ENCODE measurements at regions not wholly inside any gene's neighbourhood (a gene's known extent, or its start where the extent isn't known, plus 50 kb on each side); places are given as distances from the start of the nearest gene placed in this dataset.
A peak's percentile ranks its signal among the peaks of the same experiment; 100 is the strongest.

DNA sequence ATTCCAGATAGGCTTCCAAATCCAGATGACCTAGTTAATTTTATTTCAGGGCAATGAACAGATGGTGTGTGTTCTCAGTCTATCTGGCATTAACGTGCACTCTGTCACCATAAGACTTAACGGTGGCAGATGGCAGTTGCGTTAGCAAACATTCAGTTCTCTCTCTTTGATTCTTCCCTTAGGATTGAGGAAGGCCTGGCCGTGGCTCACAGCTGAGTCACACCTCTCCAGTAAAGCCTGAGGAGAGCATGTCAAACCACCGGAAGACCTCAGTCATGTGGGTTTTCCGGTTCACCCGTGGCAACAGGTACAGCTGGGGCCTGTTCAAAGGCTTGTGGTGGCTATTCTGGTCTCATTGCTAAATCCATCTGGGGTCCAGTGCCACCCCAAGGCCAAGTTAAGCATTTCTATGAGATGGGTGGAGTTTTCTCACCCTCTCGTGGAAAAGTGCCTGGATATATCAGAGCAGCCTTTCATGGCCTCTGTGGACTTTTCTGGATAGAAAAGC lies 545.1 kb upstream of the ATP2B1 start:
- no peaks in the 10 kb centered on the region for H3K36me3 ChIP-seq
- TF ChIP-seq, protein P1, sequence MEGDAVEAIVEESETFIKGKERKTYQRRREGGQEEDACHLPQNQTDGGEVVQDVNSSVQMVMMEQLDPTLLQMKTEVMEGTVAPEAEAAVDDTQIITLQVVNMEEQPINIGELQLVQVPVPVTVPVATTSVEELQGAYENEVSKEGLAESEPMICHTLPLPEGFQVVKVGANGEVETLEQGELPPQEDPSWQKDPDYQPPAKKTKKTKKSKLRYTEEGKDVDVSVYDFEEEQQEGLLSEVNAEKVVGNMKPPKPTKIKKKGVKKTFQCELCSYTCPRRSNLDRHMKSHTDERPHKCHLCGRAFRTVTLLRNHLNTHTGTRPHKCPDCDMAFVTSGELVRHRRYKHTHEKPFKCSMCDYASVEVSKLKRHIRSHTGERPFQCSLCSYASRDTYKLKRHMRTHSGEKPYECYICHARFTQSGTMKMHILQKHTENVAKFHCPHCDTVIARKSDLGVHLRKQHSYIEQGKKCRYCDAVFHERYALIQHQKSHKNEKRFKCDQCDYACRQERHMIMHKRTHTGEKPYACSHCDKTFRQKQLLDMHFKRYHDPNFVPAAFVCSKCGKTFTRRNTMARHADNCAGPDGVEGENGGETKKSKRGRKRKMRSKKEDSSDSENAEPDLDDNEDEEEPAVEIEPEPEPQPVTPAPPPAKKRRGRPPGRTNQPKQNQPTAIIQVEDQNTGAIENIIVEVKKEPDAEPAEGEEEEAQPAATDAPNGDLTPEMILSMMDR (IDR thresholded peaks at IDR 0.05) = peak in 1 of 5 experiments; percentile 14
- TF ChIP-seq POLR2AphosphoS5 (IDR thresholded peaks at IDR 0.05) (peak; percentile 49 to 72 (median 58)), EP300 (IDR thresholded peaks at IDR 0.05; ENCODE audit: low read depth) (no peak)
- intact Hi-C loops (cut with DNase I; ENCODE audit: low total_unique reads) = no loop called here
- no peaks in the 10 kb centered on the region for H3K9me3 ChIP-seq
- 12 to 13% methylated on average over 4 to 8 of the region's 8 CpGs for WGBS, 2 donors (ENCODE audit: low coverage in 1 of 2)
- no peaks in the 10 kb centered on the region for H3K27me3 ChIP-seq
- peak; percentile 75 for DNase-seq
- H3K4me1 ChIP-seq = peaks cover 4 to 28% (median 8%) of the 10 kb centered on the region in 4 donors
- H3K27ac ChIP-seq = peak overlapping the region; percentile 2 to 54 (median 42)
- H3K4me3 ChIP-seq = no peak overlapping the region
- in situ Hi-C loops (cut with MboI; ENCODE audit: low pct_ligation_motif_present in 1 of 4, low pct_unique_long_range_greater_than_20kb in 1 of 4, low sequenced_read_pairs in 3 of 4) = no loop called here

GRCh38 chr12:90253136-90253535 lies 544.5 kb upstream of the ATP2B1 start:
- in situ Hi-C loops (cut with MboI; ENCODE audit: low pct_ligation_motif_present in 1 of 4, low pct_unique_long_range_greater_than_20kb in 1 of 4, low sequenced_read_pairs in 3 of 4) = no loop called here
- DNase-seq = no peak

GRCh38 chr12:90250766-90251165 lies 542.1 kb upstream of the ATP2B1 start:
- intact Hi-C loops (cut with DNase I; ENCODE audit: low total_unique reads) (no loop called here), in situ Hi-C loops (cut with MboI; ENCODE audit: low pct_ligation_motif_present in 1 of 4, low pct_unique_long_range_greater_than_20kb in 1 of 4, low sequenced_read_pairs in 3 of 4) (no loop called here)
- Histone ChIP-seq H3K27ac (no peak overlapping the region), H3K36me3 (no peaks in the 10 kb centered on the region), H3K9me3 (no peaks in the 10 kb centered on the region), H3K4me3 (no peak overlapping the region), H3K4me1 (peaks cover 4 to 28% (median 8%) of the 10 kb centered on the region in 4 donors), H3K27me3 (no peaks in the 10 kb centered on the region)
- TF ChIP-seq, protein P1 (IDR thresholded peaks at IDR 0.05) = no peak
- TF ChIP-seq EP300 (IDR thresholded peaks at IDR 0.05; ENCODE audit: low read depth) = no peak
- WGBS, 2 donors (ENCODE audit: low coverage in 1 of 2) = 42 to 67% methylated on average over 2 to 3 of the region's 3 CpGs
- no peak for DNase-seq

More at GRCh38 chr12:90253136-90253535, 544.5 kb upstream of the ATP2B1 start:
- Histone ChIP-seq H3K36me3 (no peaks in the 10 kb centered on the region), H3K27me3 (no peaks in the 10 kb centered on the region), H3K4me3 (no peak overlapping the region), H3K9me3 (no peaks in the 10 kb centered on the region), H3K27ac (peak overlapping the region in 3 of 4 donors; percentile 2 to 54 (median 45)), H3K4me1 (peaks cover 4 to 28% (median 8%) of the 10 kb centered on the region in 4 donors)
- TF ChIP-seq POLR2A (IDR thresholded peaks at IDR 0.05) (no peak), POLR2AphosphoS5 (IDR thresholded peaks at IDR 0.05) (no peak), EP300 (IDR thresholded peaks at IDR 0.05; ENCODE audit: low read depth) (no peak)
- TF ChIP-seq, protein P1 (IDR thresholded peaks at IDR 0.05) = no peak
- intact Hi-C loops (cut with DNase I; ENCODE audit: low total_unique reads) = no loop called here
- 59 to 74% methylated on average over 4 of the region's 4 CpGs for WGBS, 2 donors (ENCODE audit: low coverage in 1 of 2)

DNA sequence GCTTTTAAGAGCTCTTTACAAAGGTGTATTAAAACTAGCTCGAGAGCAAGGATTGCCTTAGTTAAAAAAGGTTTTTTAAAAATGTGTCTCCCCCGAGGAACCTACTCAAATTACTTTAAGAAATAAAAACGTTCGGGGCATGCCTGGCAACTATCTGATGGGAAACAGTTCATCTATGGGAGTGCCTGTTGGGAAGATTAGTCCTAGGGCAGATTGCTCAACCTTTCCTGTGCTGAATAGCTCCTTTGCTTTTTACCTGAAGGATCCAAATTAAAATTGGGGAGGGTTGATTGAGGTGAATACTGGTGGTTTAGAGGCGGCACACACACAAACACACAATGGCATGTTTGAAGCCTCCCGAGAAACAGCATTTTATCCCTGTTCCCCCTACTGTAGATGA lies 541.4 kb upstream of the ATP2B1 start:
- in situ Hi-C loops (cut with MboI; ENCODE audit: low pct_ligation_motif_present in 1 of 4, low pct_unique_long_range_greater_than_20kb in 1 of 4, low sequenced_read_pairs in 3 of 4) (no loop called here), intact Hi-C loops (cut with DNase I; ENCODE audit: low total_unique reads) (no loop called here)
- Histone ChIP-seq H3K4me3 (no peak overlapping the region), H3K4me1 (peaks cover 4 to 28% (median 8%) of the 10 kb centered on the region in 4 donors), H3K27ac (no peak overlapping the region), H3K27me3 (no peaks in the 10 kb centered on the region), H3K36me3 (no peaks in the 10 kb centered on the region), H3K9me3 (no peaks in the 10 kb centered on the region)
- 68 to 75% methylated on average over 6 of the region's 6 CpGs for WGBS, 2 donors (ENCODE audit: low coverage in 1 of 2)
- no peak for DNase-seq
- TF ChIP-seq EP300 (IDR thresholded peaks at IDR 0.05; ENCODE audit: low read depth) (no peak), POLR2A (IDR thresholded peaks at IDR 0.05) (no peak), POLR2AphosphoS5 (IDR thresholded peaks at IDR 0.05) (no peak)
- TF ChIP-seq, protein P1 (IDR thresholded peaks at IDR 0.05) = no peak

All from transverse colon (tissue), 4 donors.